ENCODE measurements at regions not wholly inside any gene's neighbourhood (a gene's known extent, or its start where the extent isn't known, plus 50 kb on each side); places are given as distances from the start of the nearest gene placed in this dataset.

GRCh38 chr7:109713366-109713765, 1143.7 kb downstream of the DNAJB9 start:
- TF ChIP-seq POLR2AphosphoS5 (IDR thresholded peaks at IDR 0.05) (no peak), CTCF (IDR thresholded peaks at IDR 0.05) (no peak), POLR2A (IDR thresholded peaks at IDR 0.05; ENCODE audit: low read depth) (no peak)

Measured in esophagus muscularis mucosa (tissue), 3 donors.